H1 (cell line): ENCODE measurements at regions not wholly inside any gene's neighbourhood (a gene's known extent, or its start where the extent isn't known, plus 50 kb on each side); places are given as distances from the start of the nearest gene placed in this dataset.

Source experiments
- CTCF ChIA-PET: fragments of 300-600 bp; sonication (Branson Sonifier 250); formaldehyde crosslinking; loops from one replicate; lab custom pipeline; 2021; ENCODE audit not compliant: partially characterized antibody; lab: Charles Lee
- POLR2A ChIA-PET: fragments of 300-600 bp; sonication (Branson Sonifier 250); formaldehyde crosslinking; loops from one replicate; lab custom pipeline; 2021; ENCODE audit warnings: inconsistent platforms; ENCODE audit not compliant: partially characterized antibody; lab: Charles Lee
- DNase-seq, 2 experiments: peaks; one replicate each; pipeline versions ENCODE4 v3.0.0 to v3.0.0-alpha.2; 2010 to 2022; ENCODE audit warnings: low spot score in 2 of 2, low read depth in 1 of 2, mixed read lengths in 1 of 2
- FAIRE-seq: peaks from 2 replicates; lab custom pipeline; 2011; peaks lifted over from hg19 to GRCh38; lab: Jason Lieb, UNC
- H2AFZ ChIP-seq: 2 replicates; pipeline ENCODE4 v1.8.1; 2012; ENCODE audit warnings: low read length, inconsistent platforms
- H2AK5ac ChIP-seq: 2 replicates; pipeline ENCODE4 v1.6.1; 2013; ENCODE audit warnings: low read depth, low read length
- H2BK120ac ChIP-seq: replicated peaks from 2 replicates; pipeline ENCODE3; 2013; ENCODE audit warnings: low read depth, low read length, inconsistent platforms
- H2BK12ac ChIP-seq: 2 replicates; pipeline ENCODE4 v1.6.1; 2013; ENCODE audit warnings: low read depth, low read length
- H2BK15ac ChIP-seq: 2 replicates; pipeline ENCODE4 v1.6.1; 2013; ENCODE audit warnings: low read length
- H2BK20ac ChIP-seq: 2 replicates; pipeline ENCODE4 v1.6.1; 2013; ENCODE audit warnings: low read length
- H2BK5ac ChIP-seq: 2 replicates; pipeline ENCODE4 v1.6.1; 2013; ENCODE audit warnings: low read depth, low read length
- H3K14ac ChIP-seq: 2 replicates; pipeline ENCODE4 v1.6.1; 2013; ENCODE audit warnings: inconsistent platforms; ENCODE audit not compliant: insufficient read length
- H3K18ac ChIP-seq: 2 replicates; pipeline ENCODE4 v1.6.1; 2013; ENCODE audit warnings: low read length; ENCODE audit errors: extremely low read depth
- H3K23ac ChIP-seq: 2 replicates; pipeline ENCODE4 v1.6.1; 2013; ENCODE audit warnings: inconsistent platforms; ENCODE audit not compliant: insufficient read length
- H3K23me2 ChIP-seq: 2 replicates; pipeline ENCODE4 v1.6.1; 2013; ENCODE audit warnings: low read depth, low read length
- H3K27ac ChIP-seq: 2 replicates; pipeline ENCODE4 v1.6.1; 2011; ENCODE audit warnings: low read depth, low read length, inconsistent platforms
- H3K27me3 ChIP-seq, 4 experiments: replicated peaks in 1 of 4; 1 replicate in 1 of 4; 2 replicates in 3 of 4; pipeline versions ENCODE4 v1.6.1 to v1.8.1; 2011 to 2013; ENCODE audit warnings: low read length in 3 of 4, mild to moderate bottlenecking in 3 of 4, inconsistent platforms in 2 of 4, mixed read lengths in 2 of 4, moderate library complexity in 1 of 4; ENCODE audit not compliant: control insufficient read depth in 3 of 4, insufficient read depth in 3 of 4; ENCODE audit errors: extremely low read depth in 1 of 4
- H3K36me3 ChIP-seq, 4 experiments: 2 replicates each; pipeline versions ENCODE4 v1.6.1 to v1.8.1; 2011 to 2013; ENCODE audit warnings: mild to moderate bottlenecking in 4 of 4, low read length in 3 of 4, moderate library complexity in 2 of 4, control low read depth in 1 of 4, inconsistent platforms in 1 of 4; ENCODE audit not compliant: insufficient read depth in 4 of 4, control insufficient read depth in 2 of 4
- H3K4ac ChIP-seq: replicated peaks from 2 replicates; pipeline ENCODE3; 2013; ENCODE audit warnings: low read length, low read depth, mixed read lengths, inconsistent platforms; ENCODE audit not compliant: insufficient read length
- H3K4me1 ChIP-seq, 4 experiments: replicated peaks in 1 of 4; 1 replicate in 1 of 4; 2 replicates in 3 of 4; pipeline versions ENCODE4 v1.6.1 to v1.8.1; 2011 to 2013; ENCODE audit warnings: low read length in 3 of 4, inconsistent platforms in 2 of 4, mixed read lengths in 1 of 4; ENCODE audit not compliant: insufficient read depth in 4 of 4, control insufficient read depth in 3 of 4
- H3K4me2 ChIP-seq, 2 experiments: 2 replicates each; pipeline versions ENCODE4 v1.6.1 to v1.8.1; 2011 to 2013; ENCODE audit warnings: low read depth in 2 of 2, low read length in 2 of 2, control low read depth in 1 of 2, inconsistent platforms in 1 of 2, mild to moderate bottlenecking in 1 of 2; ENCODE audit not compliant: insufficient read depth in 1 of 2
- H3K4me3 ChIP-seq, 4 experiments: fragments of 200-600, 300-600 bp in 1 of 4; sonication (generic), shearing (Covaris generic), sonication (Bioruptor Twin) in 1 of 4; 2 replicates each; pipeline versions ENCODE4 v1.5.1 to v1.8.1; 2011 to 2016; ENCODE audit warnings: low read length in 4 of 4, low read depth in 3 of 4, control low read depth in 2 of 4, inconsistent platforms in 2 of 4, mild to moderate bottlenecking in 2 of 4, mixed read lengths in 1 of 4, moderate library complexity in 1 of 4; ENCODE audit not compliant: insufficient read depth in 2 of 4; ENCODE audit errors: extremely low read depth in 1 of 4
- H3K56ac ChIP-seq: replicated peaks from 2 replicates; pipeline ENCODE3; 2013; ENCODE audit warnings: low read depth, mild to moderate bottlenecking, mixed read lengths, low read length, inconsistent platforms; ENCODE audit not compliant: insufficient read length
- H3K79me1 ChIP-seq: 2 replicates; pipeline ENCODE4 v1.6.1; 2013; ENCODE audit warnings: low read depth, low read length, control low read depth
- H3K79me2 ChIP-seq, 2 experiments: 2 replicates each; pipeline versions ENCODE4 v1.6.1 to v1.8.1; 2012 to 2013; ENCODE audit warnings: low read length in 2 of 2, mild to moderate bottlenecking in 2 of 2, inconsistent platforms in 1 of 2; ENCODE audit not compliant: insufficient read depth in 2 of 2, control insufficient read depth in 1 of 2
- H3K9ac ChIP-seq, 4 experiments: replicated peaks in 1 of 4; 1 replicate in 1 of 4; 2 replicates in 3 of 4; pipeline versions ENCODE4 v1.6.1 to v1.8.1; 2011 to 2013; ENCODE audit warnings: low read depth in 3 of 4, low read length in 3 of 4, control low read depth in 2 of 4, mild to moderate bottlenecking in 2 of 4, moderate library complexity in 2 of 4, inconsistent platforms in 1 of 4; ENCODE audit errors: extremely low read depth in 1 of 4
- H3K9me3 ChIP-seq, 2 experiments: 2 replicates each; pipeline versions ENCODE4 v1.6.1 to v1.8.1; 2012 to 2013; ENCODE audit warnings: mild to moderate bottlenecking in 2 of 2, moderate library complexity in 2 of 2, control low read depth in 1 of 2, inconsistent platforms in 1 of 2, low read depth in 1 of 2, low read length in 1 of 2, mixed read lengths in 1 of 2; ENCODE audit not compliant: insufficient read depth in 2 of 2
- H4K20me1 ChIP-seq, 2 experiments: replicated peaks in 1 of 2; 2 replicates each; pipeline versions ENCODE3 to v1.8.1; 2011 to 2013; ENCODE audit warnings: inconsistent platforms in 2 of 2, low read length in 2 of 2, mild to moderate bottlenecking in 1 of 2; ENCODE audit not compliant: insufficient read depth in 2 of 2, control insufficient read depth in 1 of 2
- H4K5ac ChIP-seq: 2 replicates; pipeline ENCODE4 v1.6.1; 2013; ENCODE audit warnings: low read length, low read depth, mixed read lengths, inconsistent platforms; ENCODE audit not compliant: insufficient read length
- H4K8ac ChIP-seq: 2 replicates; pipeline ENCODE4 v1.8.0; 2013; ENCODE audit warnings: mild to moderate bottlenecking, moderate library complexity, low read length, inconsistent platforms; ENCODE audit not compliant: insufficient read depth; ENCODE audit errors: extremely low read depth
- H4K91ac ChIP-seq: replicated peaks from 2 replicates; pipeline ENCODE3; 2013; ENCODE audit warnings: low read length, mixed read lengths, inconsistent platforms; ENCODE audit not compliant: insufficient read length
- CTCF ChIP-seq, 3 experiments: IDR thresholded peaks; 1 replicate in 2 of 3; 2 replicates in 1 of 3; pipeline versions ENCODE4 v1.5.1 to v1.6.1; 2011; ENCODE audit warnings: low read length in 3 of 3, mild to moderate bottlenecking in 3 of 3, inconsistent platforms in 2 of 3, low read depth in 1 of 3, moderate library complexity in 1 of 3; ENCODE audit not compliant: insufficient read depth in 1 of 3; ENCODE audit errors: control extremely low read depth in 1 of 3
- EZH2 ChIP-seq: fragments of 200-600 bp; sonication (generic); IDR thresholded peaks from 2 replicates; pipeline ENCODE4 v1.7.1; 2012; ENCODE audit warnings: low read depth, mild to moderate bottlenecking, moderate library complexity, low read length, inconsistent platforms; ENCODE audit not compliant: severe bottlenecking
- HDAC2 ChIP-seq, 2 experiments: fragments of 300-600 bp in 1 of 2; sonication (generic) in 1 of 2; IDR thresholded peaks; 2 replicates each; pipeline ENCODE4 v1.6.1; 2011 to 2012; ENCODE audit warnings: low read depth in 2 of 2, low read length in 2 of 2, mild to moderate bottlenecking in 2 of 2, moderate library complexity in 2 of 2, borderline replicate concordance in 1 of 2, inconsistent platforms in 1 of 2
- PHF8 ChIP-seq: fragments of 200-600 bp; sonication (generic); conservative IDR thresholded peaks from 2 replicates; pipeline ENCODE4 v1.7.1; 2012; ENCODE audit warnings: low read depth, mild to moderate bottlenecking, inconsistent platforms, low read length, moderate library complexity
- POLR2AphosphoS5 ChIP-seq: IDR thresholded peaks from 2 replicates; pipeline ENCODE4 v1.6.1; 2011; ENCODE audit warnings: low read depth, low read length
- USF2 ChIP-seq: IDR thresholded peaks from 2 replicates; pipeline ENCODE4 v1.6.1; 2011; ENCODE audit warnings: low read length, improper control_type of control experiment
- WGBS, 2 experiments: shearing (Covaris generic) in 1 of 2; methylation state at CpG; one replicate each; pipeline versions ENCODE4 v1.1.6 to v1.1.7; 2013 to 2015; ENCODE audit warnings: low lambda C conversion rate in 2 of 2, mixed read lengths in 2 of 2, inconsistent platforms in 1 of 2, low coverage in 1 of 2, missing lambda C conversion rate in 1 of 2; ENCODE audit not compliant: insufficient replicate concordance in 2 of 2, insufficient coverage in 1 of 2, insufficient read length in 1 of 2; ENCODE audit errors: extremely low coverage in 1 of 2, missing lambda C conversion rate in 1 of 2; 5-methylcytosine and 5-hydroxymethylcytosine counted together
- TF ChIP-seq, protein P1 (sequence below): IDR thresholded peaks from 2 replicates; pipeline ENCODE4 v1.6.1; 2011; ENCODE audit warnings: low read depth, mild to moderate bottlenecking, low read length; ENCODE audit not compliant: insufficient read depth

GRCh38 chr4:18381186-18381585 is 359.6 kb upstream of the LCORL start:
- Histone ChIP-seq H2BK15ac (no peak overlapping the region), H3K9me3 (peaks cover 62 to 69% of the 10 kb centered on the region in 2 experiments), H3K79me2 (no peaks in the 10 kb centered on the region), H2AFZ (no peak overlapping the region), H3K27ac (no peak overlapping the region), H2BK120ac (no peak overlapping the region), H3K14ac (no peak overlapping the region), H4K20me1 (no peaks in the 10 kb centered on the region), H3K23me2 (no peaks in the 10 kb centered on the region; the same call in 1 of the 2 replicates), H3K4ac (no peak overlapping the region), H3K23ac (no peak overlapping the region), H2BK12ac (no peak overlapping the region), H3K18ac (no peak overlapping the region), H3K56ac (no peak overlapping the region), H2BK20ac (no peak overlapping the region), H4K5ac (no peak overlapping the region), H3K9ac (no peak overlapping the region), H4K8ac (no peak overlapping the region), H3K79me1 (no peaks in the 10 kb centered on the region), H3K27me3 (no peaks in the 10 kb centered on the region; a peak in 1 of 7 replicates), H2AK5ac (no peak overlapping the region), H3K4me3 (no peak overlapping the region), H2BK5ac (no peak overlapping the region), H3K4me2 (no peak overlapping the region), H3K4me1 (no peaks in the 10 kb centered on the region), H4K91ac (no peak overlapping the region), H3K36me3 (no peaks in the 10 kb centered on the region)
- TF ChIP-seq POLR2AphosphoS5, result no peak
- TF ChIP-seq CTCF (IDR thresholded peaks at IDR 0.05; ENCODE audit: control extremely low read depth in 1 of 3, insufficient read depth in 1 of 3, low read depth in 1 of 3, low read length in 3 of 3), result no peak
- TF ChIP-seq EZH2, result no peak
- no peak for TF ChIP-seq PHF8
- TF ChIP-seq, protein P1, sequence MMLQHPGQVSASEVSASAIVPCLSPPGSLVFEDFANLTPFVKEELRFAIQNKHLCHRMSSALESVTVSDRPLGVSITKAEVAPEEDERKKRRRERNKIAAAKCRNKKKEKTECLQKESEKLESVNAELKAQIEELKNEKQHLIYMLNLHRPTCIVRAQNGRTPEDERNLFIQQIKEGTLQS, result no peak
- no peak for TF ChIP-seq HDAC2 (IDR thresholded peaks at IDR 0.05; ENCODE audit: borderline replicate concordance in 1 of 2, low read depth in 2 of 2, low read length in 2 of 2)
- no peak for TF ChIP-seq USF2
- no peak for DNase-seq
- CTCF ChIA-PET, result no interaction called here
- WGBS, 2 experiments, result 50% methylated on average over 1 of the region's 1 CpG; no CpG with 5 or more reads in 1 of the 2 experiments
- FAIRE-seq, result no peak
- POLR2A ChIA-PET, result no interaction called here
